ENCODE measurements at regions not wholly inside any gene's neighbourhood (a gene's known extent, or its start where the extent isn't known, plus 50 kb on each side); places are given as distances from the start of the nearest gene placed in this dataset.

DNA sequence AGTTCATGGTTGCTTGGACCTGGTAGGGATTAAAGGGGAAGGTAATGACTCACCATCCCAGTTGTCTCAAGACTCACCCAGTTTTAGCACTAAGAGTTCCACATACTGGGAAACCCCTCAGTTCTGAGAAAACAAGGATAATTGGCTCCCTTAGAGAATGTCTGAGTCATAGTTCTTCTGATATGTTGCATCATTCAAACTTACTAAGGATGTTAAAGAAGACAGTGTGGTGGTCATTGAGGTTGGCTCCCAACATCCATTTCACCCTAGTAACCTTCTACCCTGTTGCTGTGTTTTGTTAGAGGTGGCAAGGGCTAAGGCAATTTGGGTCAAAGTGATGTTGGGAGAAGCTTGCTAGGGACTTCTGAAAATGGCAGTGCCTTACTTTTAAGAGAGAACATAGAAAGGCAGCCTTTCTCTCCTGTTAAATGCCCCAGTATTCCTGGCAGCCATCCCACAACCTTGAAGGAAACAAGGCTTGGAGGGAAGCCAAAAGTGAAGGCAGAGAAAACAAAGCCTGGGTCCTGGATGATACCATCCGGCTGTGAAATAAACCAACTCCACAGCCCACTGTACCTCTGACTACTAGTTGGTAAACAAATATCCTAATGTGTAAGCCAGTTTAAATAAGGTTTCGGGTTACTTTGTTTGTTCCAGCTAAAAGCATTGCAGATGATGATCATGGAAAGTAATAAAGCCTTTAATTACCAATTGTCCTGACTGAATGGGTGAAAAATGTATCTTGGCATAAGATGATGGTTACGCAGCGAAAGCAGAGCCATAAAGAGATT is 80.4 kb upstream of the ADAMTSL1 start:
- DNase-seq (ENCODE audit: low read depth): peak; percentile 82

GRCh38 chr9:18394847-18395351 is 79.1 kb upstream of the ADAMTSL1 start:
- no peak for DNase-seq (ENCODE audit: low read depth)

- peak; percentile 15 for DNase-seq (ENCODE audit: low read depth)
These were observed 77.7 kb upstream of the ADAMTSL1 start for GRCh38 chr9:18396102-18396728.

DNA sequence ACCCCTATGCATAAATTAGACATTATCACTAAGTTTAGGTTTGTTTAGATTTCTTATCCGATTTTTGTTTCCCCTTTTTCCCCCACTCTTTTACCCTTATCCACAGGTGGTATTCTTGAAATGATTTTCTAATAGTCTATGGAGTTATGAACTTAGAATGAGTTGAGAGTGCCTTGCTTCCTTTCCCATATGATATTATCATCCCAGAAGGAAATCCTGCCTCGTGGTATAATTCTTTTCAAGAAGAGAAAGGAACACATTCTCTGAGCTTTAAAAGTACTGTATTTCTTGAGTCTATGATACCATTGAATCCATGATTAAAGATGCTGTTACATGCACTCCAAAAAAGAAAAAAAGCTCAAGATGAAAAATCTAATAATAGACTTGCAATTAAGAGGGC is 76.9 kb upstream of the ADAMTSL1 start:
- no peak for DNase-seq (ENCODE audit: low read depth)

- DNase-seq (ENCODE audit: low read depth): no peak
These were observed 75.9 kb upstream of the ADAMTSL1 start for GRCh38 chr9:18398038-18398437.

GRCh38 chr9:18404434-18405029 is 69.4 kb upstream of the ADAMTSL1 start:
- DNase-seq (ENCODE audit: low read depth): no peak

DNA sequence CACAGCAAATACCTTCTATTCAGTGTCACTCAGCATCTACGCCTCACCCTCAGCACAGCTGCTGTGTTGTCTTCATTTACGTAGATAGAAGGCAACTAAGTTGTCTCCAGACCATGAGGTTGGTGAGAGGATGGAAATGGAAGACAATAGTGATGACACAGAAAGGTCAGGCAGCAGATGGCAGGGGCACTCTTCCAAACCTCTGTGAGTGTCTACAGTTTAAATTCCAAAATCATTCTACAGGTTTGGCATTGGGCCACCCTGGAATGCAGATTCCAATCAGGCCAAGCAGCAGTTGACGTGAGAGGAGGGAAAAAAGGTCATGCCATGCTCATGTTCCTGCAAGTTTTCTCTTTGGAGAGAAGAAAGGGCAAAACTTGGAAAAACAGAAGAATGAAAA is 68.7 kb upstream of the ADAMTSL1 start:
- no peak for DNase-seq (ENCODE audit: low read depth)

- no peak for DNase-seq (ENCODE audit: low read depth)
These were observed 63.0 kb upstream of the ADAMTSL1 start for GRCh38 chr9:18410983-18411382.

DNA sequence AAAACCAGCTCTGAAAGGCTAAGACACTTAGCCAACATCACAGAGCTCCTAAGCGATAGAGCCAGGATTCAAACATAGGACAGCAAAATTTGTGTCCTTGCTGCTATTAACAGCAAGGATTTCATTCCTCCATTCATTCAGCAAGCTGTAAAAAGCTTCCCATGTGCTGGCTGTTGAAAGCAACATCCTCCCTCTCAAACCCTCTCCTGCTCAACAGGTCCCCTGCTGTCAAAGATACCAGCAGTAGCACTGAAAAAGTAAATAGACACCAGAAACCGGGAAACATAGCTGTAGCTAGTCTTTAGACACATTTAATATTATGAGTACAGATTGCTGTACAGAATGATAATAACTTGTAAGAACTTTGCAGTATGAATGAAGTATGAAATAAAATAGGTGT is 52.6 kb upstream of the ADAMTSL1 start:
- no peak for DNase-seq (ENCODE audit: low read depth)

DNA sequence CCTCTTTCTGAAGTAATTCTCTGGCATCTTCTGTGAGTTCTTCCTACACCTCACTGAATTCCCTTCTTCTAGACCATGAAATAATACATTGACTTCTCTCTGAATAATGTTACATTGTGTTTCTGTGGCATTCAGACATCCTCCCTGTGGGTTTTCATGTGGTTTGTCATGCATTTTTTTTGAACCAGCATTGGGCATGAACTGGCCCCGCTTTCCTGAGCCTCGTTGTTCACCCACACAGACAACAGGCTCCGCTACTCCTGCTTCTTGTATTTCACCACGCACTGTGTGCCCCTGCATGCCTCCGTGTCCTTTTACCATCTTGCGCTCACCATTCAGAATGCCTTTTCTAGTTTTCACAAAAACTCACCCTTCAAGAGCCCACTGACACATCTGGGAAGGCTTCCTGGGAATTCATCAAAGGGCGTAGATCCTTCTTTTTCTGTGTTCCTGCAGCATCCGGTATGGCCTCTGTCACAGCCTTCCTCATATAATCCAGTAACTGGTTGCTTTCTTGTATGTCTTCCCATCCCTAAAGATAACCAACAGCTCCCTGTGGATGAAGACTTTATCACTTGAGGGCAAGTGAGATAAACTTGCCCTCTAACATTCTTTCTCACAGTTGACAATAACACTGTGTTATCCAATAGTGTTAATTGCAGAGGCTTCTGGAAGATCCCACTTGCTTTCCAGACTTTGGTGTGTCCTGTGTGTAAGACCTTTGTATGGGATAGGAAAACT is 51.5 kb upstream of the ADAMTSL1 start:
- peak; percentile 11 for DNase-seq (ENCODE audit: low read depth)

GRCh38 chr9:18423791-18424531 is 50.0 kb upstream of the ADAMTSL1 start:
- no peak for DNase-seq (ENCODE audit: low read depth)

Data from Daoy (cell line).